ENCODE measurements at regions not wholly inside any gene's neighbourhood (a gene's known extent, or its start where the extent isn't known, plus 50 kb on each side); places are given as distances from the start of the nearest gene placed in this dataset.

GRCh38 chr11:28877340-28877739 is 769.2 kb downstream of the METTL15 start:
- TF ChIP-seq EZH2 (IDR thresholded peaks at IDR 0.05) (no peak), POLR2AphosphoS5 (IDR thresholded peaks at IDR 0.05; ENCODE audit: borderline replicate concordance, low read depth, low read length) (no peak)
